GM21360 (cell line): ENCODE measurements at regions not wholly inside any gene's neighbourhood (a gene's known extent, or its start where the extent isn't known, plus 50 kb on each side); places are given as distances from the start of the nearest gene placed in this dataset.
"Not testable (repeated sequence)": the region's sequence is repeated elsewhere in the genome, so short reads cannot be mapped to it uniquely, and the experiment has no call there.

Experiments
- ATAC-seq: cut with Tn5 transposase; IDR thresholded peaks from one replicate; pipeline ENCODE4 v1.9.1; 2021; ENCODE audit warnings: mild to moderate bottlenecking, moderate library complexity; ENCODE audit not compliant: unreplicated experiment

- ATAC-seq = no peak
Observed at GRCh38 chr12:116360579-116361413, 83.3 kb upstream of the MED13L start.

- no peak for ATAC-seq
Observed at GRCh38 chr12:116361414-116362223, 84.1 kb upstream of the MED13L start.

GRCh38 chr12:116365114-116365513 lies 87.6 kb upstream of the MED13L start:
- ATAC-seq = no peak

GRCh38 chr12:116365606-116366455 lies 88.3 kb upstream of the MED13L start:
- ATAC-seq = no peak

- ATAC-seq = no peak
Observed at GRCh38 chr12:116366456-116366776, 88.9 kb upstream of the MED13L start.

- no peak for ATAC-seq
Observed at GRCh38 chr12:116366824-116367223, 89.3 kb upstream of the MED13L start.

GRCh38 chr12:116368196-116369194 lies 91.0 kb upstream of the MED13L start:
- ATAC-seq = no peak

GRCh38 chr12:116370004-116370404 lies 92.5 kb upstream of the MED13L start:
- ATAC-seq = no peak

GRCh38 chr12:116370886-116371580 lies 93.5 kb upstream of the MED13L start:
- ATAC-seq = no peak

GRCh38 chr12:116372815-116373214 lies 95.3 kb upstream of the MED13L start:
- ATAC-seq = no peak

- ATAC-seq = no peak
Observed at GRCh38 chr12:116373572-116374206, 96.2 kb upstream of the MED13L start.

GRCh38 chr12:116374207-116374606 lies 96.7 kb upstream of the MED13L start:
- no peak for ATAC-seq

- no peak for ATAC-seq
Observed at GRCh38 chr12:116375278-116375842, 97.9 kb upstream of the MED13L start.

GRCh38 chr12:116376354-116377193 lies 99.1 kb upstream of the MED13L start:
- no peak for ATAC-seq

- ATAC-seq = not testable (repeated sequence)
Observed at GRCh38 chr12:116377194-116377571, 99.7 kb upstream of the MED13L start.

- ATAC-seq = no peak
Observed at GRCh38 chr12:116378002-116378401, 100.5 kb upstream of the MED13L start.

- ATAC-seq = no peak
Observed at GRCh38 chr12:116380108-116380507, 102.6 kb upstream of the MED13L start.

GRCh38 chr12:116380740-116381139 lies 103.2 kb upstream of the MED13L start:
- ATAC-seq = not testable (repeated sequence)
